ENCODE measurements at regions not wholly inside any gene's neighbourhood (a gene's known extent, or its start where the extent isn't known, plus 50 kb on each side); places are given as distances from the start of the nearest gene placed in this dataset.
"Not testable (repeated sequence)": the region's sequence is repeated elsewhere in the genome, so short reads cannot be mapped to it uniquely, and the experiment has no call there.

- no peak for DNase-seq
These were observed 103.1 kb upstream of the MYO10 start for GRCh38 chr5:17039170-17039569.

GRCh38 chr5:17042041-17042440 is 106.0 kb upstream of the MYO10 start:
- DNase-seq: no peak

GRCh38 chr5:17046320-17046719 is 110.2 kb upstream of the MYO10 start:
- no peak for DNase-seq

GRCh38 chr5:17050236-17050635 is 114.1 kb upstream of the MYO10 start:
- no peak for DNase-seq

DNA sequence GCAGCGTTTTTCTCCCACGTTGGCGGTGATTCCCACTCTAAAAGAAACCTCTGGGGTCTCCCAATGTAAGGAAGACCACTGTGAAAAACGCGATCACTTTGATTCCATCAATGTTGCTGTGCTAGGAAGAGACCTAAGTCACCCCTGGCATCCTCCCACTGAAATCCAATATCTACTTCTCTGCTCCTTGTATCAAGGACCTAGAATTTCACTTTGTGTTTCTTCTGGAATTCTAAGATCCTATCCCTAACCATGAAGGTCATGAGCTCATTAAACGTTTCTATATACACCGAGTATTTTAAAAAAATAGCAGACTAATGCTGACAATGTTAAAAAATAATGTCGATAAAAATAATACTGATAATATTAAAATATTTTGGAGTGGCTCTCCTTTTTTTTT is 118.8 kb upstream of the MYO10 start:
- no peak for DNase-seq

GRCh38 chr5:17056141-17056631 is 120.1 kb upstream of the MYO10 start:
- DNase-seq: no peak

DNA sequence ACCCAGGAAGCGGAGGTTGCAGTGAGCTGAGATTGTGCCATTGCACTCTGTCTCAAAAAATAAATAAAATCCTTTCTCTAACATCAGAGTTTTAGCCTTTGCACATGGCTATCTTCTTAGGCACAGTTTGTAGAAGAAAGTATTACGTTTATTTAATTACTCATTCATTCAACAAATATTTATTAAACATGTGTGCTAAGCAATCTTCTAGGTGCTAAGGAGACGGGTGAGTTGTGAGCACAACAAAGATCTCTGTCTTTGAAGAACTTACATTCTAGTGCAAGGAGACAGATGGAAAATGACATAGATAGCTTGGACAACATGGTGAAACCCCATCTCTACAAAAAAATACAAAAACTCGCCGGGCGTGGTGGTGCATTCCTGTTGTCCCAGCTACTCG is 122.3 kb upstream of the MYO10 start:
- no peak for DNase-seq

DNA sequence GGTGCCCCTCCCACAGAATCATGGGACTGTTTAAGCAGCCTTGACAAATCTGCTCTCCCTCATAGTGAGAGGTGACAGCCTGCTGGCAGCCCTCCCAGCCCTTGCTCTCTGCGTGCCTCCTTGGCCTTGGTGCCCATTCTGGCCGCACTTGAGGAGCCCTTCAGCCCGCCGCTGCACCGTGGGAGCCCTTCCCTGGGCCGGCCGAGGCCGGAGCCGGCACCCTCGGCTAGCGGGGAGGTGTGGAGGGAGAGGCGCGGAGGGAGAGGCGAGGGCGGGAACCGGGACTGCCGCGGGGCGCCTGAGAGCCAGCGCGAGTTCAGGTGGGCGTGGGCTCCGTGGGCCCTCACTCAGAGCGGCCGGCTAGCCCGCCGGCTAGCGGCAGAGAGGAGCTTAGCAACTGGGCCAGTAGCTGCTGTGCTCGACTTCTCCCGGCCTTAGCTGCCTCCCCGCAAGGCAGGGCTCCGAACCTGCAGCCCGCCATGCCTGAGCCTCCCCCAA is 125.9 kb upstream of the MYO10 start:
- DNase-seq: no peak

DNA sequence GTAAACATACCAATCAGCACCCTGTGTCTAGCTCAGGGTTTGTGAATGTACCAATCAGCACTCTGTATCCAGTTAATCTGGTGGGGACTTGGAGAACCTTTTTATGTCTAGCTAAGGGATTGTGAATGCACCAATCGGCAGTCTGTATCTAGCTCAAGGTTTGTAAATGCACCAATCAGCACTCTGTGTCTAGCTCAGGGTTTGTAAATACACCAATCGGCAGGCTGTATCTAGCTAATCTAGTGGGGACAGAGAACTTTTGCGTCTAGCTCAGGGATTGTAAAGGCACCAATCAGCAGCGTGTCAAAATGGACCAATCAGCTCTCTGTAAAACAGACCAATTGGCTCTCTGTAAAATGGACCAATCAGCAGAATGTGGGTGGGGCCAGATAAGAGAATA is 126.7 kb upstream of the MYO10 start:
- DNase-seq: not testable (repeated sequence)

- no peak for DNase-seq
These were observed 128.2 kb upstream of the MYO10 start for GRCh38 chr5:17064241-17064640.

DNA sequence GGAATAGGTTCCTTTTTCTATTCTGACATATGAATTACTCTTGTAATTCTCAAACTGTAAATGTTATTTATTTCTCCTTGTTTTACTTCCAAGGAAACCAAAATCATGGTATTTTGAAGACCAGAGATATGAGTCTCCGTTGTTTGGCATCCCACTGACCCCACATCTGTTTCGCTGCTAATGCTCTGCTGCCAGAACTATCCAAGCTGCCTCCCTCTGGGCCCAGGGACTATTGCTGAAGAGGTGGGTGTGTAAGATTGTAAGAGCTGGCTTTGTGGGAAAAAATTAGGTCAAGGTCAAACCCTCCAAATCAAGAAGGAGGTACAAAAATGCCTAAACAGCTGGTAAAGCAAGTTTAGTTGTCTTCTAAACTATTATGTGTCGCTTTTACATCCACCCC is 129.4 kb upstream of the MYO10 start:
- no peak for DNase-seq

DNA sequence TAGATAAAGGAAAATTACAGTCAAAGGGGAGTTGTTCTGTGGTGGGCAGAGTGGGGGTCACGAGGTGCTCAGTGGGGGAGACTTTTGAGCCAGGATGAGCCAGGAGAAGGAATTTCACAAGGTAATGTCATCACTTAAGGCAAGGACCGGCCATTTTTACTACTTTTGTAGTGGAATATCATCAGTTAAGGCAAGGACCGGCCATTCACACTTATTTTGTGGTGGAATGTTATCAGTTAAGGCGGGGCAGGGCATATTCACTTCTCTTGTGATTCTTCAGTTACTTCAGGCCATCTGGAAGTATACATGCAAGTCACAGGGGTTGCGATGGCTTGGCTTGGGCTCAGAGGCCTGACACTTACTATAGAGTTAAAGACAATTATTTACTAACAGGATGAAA is 129.9 kb upstream of the MYO10 start:
- not testable (repeated sequence) for DNase-seq

DNA sequence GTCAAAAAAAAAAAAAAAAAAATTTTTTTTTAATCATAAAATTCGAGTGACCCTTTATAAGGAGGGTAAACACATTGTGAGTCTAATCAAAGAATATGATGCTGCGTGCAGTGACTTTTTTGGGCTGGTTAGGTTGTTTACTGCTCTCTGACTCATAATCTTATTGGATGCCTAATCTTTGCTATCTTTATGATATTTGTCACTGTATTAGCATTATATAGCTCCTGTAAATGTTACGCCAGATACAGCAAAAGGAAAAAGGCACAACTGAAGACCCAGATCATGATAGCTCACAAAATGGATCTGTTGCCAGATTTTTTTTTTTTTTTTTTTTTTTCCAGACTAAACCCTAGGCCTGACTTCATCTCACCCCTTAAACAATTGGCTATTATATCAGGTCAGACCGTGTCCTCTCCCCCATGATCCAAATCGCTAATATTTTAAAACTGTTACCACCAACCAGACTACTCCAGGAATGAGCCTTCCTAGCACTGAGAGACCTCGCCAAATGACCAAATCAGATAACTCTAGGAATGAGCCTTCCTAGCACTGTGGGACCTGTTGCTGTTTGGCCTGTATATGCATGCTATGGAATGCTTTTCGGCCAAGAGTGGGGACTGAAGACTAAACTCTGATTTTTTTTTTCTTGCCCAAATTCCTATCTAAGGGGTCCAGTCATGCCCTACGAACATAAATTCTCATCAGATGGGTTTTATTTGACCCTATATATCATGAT is 131.7 kb upstream of the MYO10 start:
- DNase-seq: no peak

- no peak for DNase-seq
These were observed 134.0 kb upstream of the MYO10 start for GRCh38 chr5:17069995-17070511.

DNA sequence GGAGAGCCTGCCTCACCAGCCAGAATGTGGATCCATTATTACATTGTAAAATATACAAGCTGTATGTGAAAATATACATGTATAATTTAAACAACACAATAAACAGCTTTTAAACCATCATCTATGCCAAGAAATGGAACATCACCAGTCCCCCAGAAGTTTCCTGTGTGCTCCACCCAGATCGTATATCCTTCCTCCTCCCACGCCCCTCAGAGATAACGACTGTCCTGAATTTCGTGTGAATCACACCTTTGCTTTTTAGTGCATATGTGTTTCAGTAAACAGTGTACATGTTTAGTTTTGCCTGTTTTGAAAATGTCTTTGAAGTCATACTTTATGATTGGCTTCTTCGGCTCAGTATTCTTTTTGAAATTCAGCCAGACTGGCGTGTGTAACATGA is 134.6 kb upstream of the MYO10 start:
- DNase-seq: no peak

- no peak for DNase-seq
These were observed 139.1 kb upstream of the MYO10 start for GRCh38 chr5:17075236-17075635.

GRCh38 chr5:17076272-17076671 is 140.2 kb upstream of the MYO10 start:
- DNase-seq: no peak

- no peak for DNase-seq
These were observed 139.8 kb upstream of the BASP1 start for GRCh38 chr5:17077440-17078233.

DNA sequence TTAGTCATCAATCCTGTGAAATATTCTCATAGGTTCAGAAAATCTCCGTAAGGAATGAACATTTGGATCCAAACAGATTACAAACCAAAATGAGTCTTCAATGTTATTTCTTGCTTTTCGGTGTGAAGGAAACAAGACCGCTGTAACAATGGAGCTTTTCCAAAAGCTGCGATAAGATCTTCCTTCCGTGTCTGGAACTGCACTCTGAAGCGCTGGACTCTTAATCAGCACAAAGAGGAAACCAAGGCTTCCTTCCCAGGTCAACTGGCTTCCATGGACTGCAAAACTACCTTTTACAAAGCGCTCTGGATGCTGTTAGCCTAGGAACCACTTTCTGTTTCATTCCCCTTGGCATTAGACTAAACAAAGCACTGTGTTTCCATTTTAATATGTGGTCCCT is 137.9 kb upstream of the BASP1 start:
- no peak for DNase-seq

DNA sequence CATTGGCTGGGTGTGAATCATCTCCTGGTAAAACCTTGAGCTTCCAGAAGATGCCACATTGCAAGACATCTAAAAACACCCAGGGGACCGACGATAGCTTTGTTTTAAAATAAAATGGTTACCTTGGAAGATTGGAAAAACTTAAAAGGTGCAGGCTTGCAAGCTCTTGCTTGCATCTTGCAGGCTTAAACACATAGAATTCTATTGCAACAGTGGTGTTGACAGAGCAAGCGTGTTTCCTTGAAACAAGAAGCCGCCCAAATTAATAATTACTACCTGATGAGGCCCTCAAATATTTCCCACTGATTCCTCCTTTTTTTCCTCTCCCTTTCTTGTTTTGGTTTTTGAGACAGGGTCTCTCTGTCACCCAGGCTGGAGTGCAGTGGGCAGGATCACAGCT is 137.1 kb upstream of the BASP1 start:
- no peak for DNase-seq

DNA sequence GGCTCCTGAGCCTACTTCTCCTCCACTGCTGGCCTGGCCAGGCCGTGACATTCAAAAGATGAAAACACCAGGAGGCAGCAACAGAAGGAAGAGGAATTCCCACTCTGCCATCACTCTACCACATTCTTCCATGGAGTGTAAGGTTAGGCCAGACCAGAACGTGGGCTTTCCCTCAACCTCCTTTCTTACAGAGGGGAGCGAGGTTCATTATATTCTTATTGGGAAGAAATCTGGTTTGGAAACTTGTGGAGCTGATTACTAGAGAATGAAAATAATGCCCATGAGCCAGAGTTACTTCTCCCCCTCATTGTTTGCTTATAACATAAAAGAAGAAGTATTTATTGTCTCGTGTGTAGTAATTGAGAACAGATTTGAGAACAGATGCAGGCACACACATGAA is 136.3 kb upstream of the BASP1 start:
- no peak for DNase-seq

DNA sequence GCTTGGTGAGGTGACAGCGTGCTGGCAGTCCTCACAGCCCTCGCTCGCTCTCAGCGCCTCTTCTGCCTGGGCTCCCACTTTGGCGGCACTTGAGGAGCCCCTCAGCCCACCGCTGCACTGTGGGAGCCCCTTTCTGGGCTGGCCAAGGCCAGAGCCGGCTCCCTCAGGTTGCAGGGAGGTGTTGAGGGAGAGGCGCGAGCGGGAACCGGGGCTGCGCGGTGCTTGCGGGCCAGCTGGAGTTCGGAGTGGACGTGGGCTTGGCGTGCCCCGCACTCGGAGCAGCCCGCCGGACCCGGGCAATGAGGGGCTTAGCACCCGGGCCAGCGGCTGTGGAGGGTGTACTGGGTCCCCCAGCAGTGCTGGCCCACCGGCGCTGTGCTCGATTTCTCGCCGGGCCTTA is 134.2 kb upstream of the BASP1 start:
- not testable (repeated sequence) for DNase-seq

- DNase-seq: no peak
These were observed 130.4 kb upstream of the BASP1 start for GRCh38 chr5:17087035-17087434.

DNA sequence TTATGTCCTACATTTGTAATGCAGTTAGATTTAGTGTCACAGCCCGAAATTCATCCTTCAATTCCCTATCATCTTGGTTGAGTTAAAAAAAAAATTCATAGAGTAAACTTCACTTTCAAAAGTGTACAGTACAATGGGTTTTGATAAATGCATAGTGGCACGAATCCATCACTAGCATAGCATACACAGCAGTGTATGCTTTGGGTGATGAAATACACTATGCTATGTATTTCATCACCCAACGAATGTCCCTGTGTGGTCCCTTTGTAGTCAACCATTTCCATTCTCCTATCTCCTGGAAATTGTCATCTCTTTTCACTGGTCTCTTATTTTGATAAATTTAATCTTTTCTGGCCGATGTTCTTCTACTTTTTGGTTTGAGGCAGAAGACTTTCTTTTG is 129.4 kb upstream of the BASP1 start:
- DNase-seq: no peak

Data from NCI-H187 treated with DMSO at 0.1 percent for 48 hours (cell line).